HG03095 (cell line): ENCODE measurements at regions not wholly inside any gene's neighbourhood (a gene's known extent, or its start where the extent isn't known, plus 50 kb on each side); places are given as distances from the start of the nearest gene placed in this dataset.
"Not testable (repeated sequence)": the region's sequence is repeated elsewhere in the genome, so short reads cannot be mapped to it uniquely, and the experiment has no call there.

Experiments used
- ATAC-seq: cut with Tn5 transposase; IDR thresholded peaks from one replicate; pipeline ENCODE4 v1.9.1; 2021; ENCODE audit warnings: moderate library complexity; ENCODE audit not compliant: unreplicated experiment

- no peak for ATAC-seq
Measured at GRCh38 chr13:104650431-104650830, 1584.2 kb upstream of the SLC10A2 start.

DNA sequence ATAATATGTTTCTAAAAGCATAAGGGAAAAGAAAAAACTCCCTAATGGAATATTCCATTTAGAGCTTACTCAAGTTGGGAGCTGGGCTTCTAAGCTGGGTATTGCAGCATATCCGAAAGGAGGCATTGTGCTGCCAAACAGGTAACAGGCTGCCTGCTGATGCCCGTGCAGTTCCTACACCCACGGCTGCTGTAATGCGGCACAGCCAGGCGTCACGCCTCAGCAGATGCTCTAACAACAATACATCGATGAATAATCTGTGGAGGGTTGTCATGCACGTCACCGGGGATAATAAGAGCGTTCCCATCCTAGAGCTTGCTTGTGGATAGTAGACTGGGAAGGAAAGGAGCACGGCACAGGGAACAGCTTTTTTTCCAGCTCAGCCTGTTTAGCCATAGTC lies 1582.1 kb upstream of the SLC10A2 start:
- ATAC-seq: no peak

- no peak for ATAC-seq
Measured at GRCh38 chr13:104645786-104646185, 1579.6 kb upstream of the SLC10A2 start.

- no peak for ATAC-seq
Measured at GRCh38 chr13:104641309-104641708, 1575.1 kb upstream of the SLC10A2 start.

DNA sequence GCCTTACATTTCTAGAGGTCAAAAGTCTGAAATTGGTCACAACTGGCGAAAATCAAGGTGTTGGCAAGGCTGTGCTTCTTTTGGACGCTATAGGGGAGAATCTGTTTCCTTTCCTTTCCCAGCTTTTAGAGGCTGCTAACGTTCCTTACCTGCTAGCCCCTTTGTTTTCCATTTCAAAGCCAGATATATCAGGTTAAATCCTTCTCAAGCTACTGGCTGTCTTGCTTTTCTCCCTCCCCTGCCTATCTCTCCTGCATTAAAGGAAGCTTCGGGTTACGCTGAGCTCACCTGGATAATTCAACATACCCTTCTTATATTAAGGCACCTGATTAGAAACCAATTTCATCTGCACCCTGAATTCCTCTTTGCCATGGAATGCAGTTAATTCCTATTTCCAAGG lies 1569.7 kb upstream of the SLC10A2 start:
- ATAC-seq: no peak

DNA sequence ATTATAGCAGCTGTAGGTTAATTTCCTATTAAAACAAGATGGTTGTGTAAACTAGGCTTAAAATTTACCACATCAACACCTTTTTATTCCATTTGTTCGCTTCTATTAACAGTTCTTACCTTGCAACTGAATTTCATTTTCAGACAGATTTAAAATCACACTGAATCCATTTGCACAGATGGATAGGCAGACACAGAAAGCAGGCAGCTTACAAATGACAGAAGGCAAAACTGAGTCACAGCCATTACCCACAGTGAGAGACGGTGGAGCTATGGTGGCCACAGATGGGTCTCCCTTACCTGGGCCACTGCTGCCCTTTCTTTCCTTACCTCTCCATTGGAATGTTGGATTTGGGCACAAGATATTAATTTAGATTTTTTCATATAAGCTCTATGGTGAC lies 1567.8 kb upstream of the SLC10A2 start:
- no peak for ATAC-seq

DNA sequence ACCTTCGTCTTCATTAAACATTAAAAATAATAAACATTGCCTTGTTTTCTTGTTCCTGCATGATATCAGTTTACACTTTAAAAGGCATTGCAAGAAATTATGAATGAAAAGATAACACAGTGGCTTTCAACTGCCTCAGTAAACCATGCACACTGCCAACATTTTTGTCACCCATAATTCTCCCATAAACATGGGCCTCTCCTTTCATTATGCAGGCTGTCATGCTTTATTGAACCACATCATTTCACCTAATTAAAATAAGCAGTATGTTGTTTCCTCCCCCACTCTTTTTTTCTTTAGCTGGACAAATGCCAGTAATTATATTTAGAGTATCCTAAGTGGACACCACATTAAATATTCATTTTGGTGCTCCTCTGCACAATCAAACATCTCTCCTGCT lies 1566.5 kb upstream of the SLC10A2 start:
- ATAC-seq: no peak

DNA sequence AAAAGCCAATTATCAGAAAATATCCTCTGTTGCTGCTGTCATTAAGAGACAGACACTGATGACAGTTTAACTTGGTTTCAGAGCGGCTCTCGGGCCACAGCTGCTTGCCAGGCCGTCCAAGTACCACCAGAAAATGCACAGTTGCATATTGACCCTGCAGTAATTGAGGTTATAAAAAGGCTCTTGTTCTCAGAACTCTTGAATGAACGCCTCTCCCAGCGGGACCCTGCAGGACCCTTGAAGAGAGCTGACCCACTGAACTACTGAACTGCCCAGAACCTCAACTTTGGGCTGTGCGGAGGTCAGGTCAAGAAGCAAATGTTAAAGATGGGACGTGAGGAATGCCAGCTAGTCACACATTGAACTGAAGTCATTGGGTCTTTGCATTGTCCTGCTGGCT lies 1559.0 kb upstream of the SLC10A2 start:
- no peak for ATAC-seq

- no peak for ATAC-seq
Measured at GRCh38 chr13:104616990-104617389, 1550.8 kb upstream of the SLC10A2 start.

DNA sequence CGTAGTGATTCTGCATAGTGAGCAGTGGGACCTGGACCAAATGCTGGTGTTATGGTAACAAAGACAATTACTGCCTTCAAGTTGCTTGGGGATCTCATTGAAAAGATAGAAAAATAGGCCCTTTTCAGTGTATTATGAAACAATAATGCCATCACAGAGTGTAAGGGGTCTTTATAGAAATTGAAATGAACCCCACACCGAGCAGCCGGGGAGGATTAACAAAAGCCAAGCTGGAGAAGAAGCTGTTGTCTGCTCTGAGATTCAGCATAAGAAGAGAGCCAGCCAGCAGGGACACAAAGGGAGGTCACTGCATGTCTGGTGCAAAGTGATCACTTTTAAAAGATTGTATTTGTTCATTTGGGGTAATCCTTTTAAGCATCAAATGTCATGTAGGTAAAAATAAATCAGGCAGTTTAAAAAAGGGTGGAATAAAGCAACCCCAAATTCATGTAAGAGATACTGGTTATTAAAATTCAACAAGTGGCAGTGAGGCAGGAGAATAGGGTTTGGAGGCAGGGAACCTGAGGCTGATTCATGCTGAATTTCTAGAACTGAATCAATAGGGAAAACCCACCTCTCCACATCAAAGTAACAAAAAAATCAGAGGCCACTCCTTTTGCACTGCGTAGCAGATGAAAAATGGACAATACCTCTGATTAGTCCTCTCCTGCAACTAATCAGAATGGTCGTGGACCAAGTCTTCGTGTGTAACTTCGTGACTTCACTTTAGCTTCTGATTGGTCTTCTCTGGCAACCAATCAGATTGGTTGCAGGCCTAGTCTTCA lies 1548.3 kb upstream of the SLC10A2 start:
- ATAC-seq: no peak

DNA sequence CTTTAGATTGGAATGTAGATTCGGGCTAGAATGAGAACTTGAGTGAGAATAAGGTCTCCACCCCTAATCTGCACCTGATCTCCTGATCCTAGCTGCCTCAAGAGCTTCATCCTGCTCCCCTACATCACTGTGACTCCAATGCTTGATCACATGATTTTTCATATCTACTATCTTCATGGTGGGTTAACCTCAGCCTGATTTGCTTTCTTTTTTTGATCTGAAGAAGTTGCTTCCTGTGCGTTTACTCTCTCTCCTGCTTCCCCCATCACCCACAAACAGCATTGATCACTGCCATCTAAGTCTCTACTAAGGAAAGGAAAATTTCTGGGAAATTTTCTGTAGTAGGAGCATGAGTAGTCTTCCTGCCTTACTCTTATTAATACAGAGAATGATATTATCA lies 1542.1 kb upstream of the SLC10A2 start:
- no peak for ATAC-seq

- ATAC-seq: not testable (repeated sequence)
Measured at GRCh38 chr13:104605435-104605834, 1539.2 kb upstream of the SLC10A2 start.

GRCh38 chr13:104597546-104598180 lies 1531.4 kb upstream of the SLC10A2 start:
- ATAC-seq: no peak

GRCh38 chr13:104595511-104595910 lies 1529.3 kb upstream of the SLC10A2 start:
- no peak for ATAC-seq

DNA sequence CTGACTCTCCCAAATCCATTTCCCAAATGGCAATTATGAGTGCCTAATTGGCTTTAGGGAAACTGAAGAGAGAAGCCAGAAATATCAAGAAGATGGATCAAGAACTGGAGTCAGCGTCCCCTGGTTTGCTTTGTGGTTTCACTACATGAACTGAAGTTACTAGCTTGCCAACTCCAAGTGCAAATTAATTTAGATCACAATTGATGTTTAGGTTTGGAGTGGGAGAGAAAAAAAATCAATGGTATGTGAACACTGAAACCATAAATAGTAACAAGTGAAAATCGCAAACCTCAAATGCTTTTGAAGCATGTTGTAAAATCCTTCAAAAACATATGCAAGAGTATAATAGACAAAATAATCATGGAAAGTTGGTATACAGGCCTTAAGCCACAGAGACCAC lies 1528.6 kb upstream of the SLC10A2 start:
- ATAC-seq: no peak

DNA sequence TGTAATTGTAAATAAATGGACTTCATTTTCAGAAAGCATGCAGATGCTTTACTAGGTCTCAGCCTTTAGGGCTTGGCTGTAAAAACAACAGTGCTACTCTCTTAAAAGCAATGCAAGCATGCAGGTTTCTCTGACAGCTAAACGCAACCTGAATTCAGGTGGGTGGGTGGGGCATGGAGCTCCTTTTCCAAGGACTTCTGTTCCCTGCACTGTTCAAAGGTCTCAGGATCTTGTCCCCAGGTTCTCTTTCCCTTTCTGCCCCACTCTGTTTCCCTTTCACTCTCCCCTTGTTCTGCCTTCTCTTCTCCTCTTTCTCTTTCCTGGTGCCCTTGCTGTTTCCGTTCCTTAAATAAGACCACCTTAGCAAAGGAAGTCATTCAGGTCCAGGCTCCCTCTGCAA lies 1527.5 kb upstream of the SLC10A2 start:
- ATAC-seq: no peak

DNA sequence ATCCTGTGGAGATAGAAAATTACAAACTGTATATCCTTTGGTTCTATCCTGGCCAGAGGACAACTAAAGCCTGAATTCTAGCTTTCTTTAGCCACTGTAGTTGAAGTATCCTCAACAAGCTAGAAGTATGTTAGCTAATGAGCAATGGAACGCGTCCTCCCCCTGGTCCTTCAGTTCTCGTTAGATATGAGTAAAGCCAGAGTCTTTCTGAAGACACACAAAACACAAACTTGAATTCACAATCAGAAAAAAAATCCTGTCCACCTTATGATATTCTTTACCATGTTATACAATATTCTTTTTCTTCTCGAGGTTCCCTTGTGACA lies 1527.0 kb upstream of the SLC10A2 start:
- no peak for ATAC-seq

DNA sequence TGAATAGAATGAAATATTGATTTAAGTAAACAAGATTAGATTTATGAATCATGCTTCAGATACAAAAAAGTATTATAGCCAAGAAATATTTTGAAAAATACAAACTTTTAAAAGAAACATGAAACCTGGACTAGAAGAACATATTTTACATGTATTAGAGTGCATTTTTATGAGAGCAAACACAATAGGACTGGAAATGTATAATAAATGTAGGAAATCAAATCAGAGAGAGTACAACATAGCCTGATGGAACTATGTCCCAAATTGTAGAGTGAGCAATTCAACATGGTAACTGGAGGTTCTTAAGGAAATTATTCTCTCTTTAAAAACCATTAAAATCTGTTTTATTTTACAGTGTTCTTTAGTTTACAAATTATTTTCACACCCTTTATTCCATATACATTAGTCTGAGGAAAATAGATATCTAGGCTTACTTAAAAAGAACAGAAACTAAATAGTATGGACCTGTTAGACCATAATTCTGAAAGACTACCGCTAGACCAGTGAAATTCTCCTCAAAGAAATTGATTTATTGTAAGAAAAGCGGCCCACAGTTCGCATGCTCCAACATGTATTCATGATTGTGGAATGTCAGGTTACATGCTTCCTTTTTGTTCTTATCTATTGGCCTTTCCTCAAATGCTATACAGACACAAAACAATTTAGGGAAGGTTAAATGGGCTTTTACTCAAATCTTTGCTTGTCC lies 1526.5 kb upstream of the SLC10A2 start:
- no peak for ATAC-seq

DNA sequence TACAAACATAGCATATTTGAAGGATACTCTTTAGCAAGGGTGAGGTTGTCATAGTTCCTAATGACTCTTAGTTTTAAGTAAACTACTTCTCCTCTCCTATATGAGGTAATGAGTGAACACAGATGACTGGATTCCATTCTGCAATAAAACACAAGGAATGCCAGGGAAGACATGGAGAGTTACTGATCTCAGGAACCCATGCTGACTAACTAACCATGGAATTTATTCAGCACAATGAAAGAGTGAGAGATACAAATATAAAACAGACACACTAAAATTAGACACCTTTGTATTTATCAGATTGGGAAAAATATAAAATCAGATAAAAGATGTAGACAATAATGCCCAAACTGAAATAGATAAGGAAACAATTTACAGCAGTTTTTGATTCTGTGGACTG lies 1525.9 kb upstream of the SLC10A2 start:
- no peak for ATAC-seq

GRCh38 chr13:104586051-104586746 lies 1520.0 kb upstream of the SLC10A2 start:
- ATAC-seq: no peak

GRCh38 chr13:104584481-104584880 lies 1518.3 kb upstream of the SLC10A2 start:
- ATAC-seq: no peak

DNA sequence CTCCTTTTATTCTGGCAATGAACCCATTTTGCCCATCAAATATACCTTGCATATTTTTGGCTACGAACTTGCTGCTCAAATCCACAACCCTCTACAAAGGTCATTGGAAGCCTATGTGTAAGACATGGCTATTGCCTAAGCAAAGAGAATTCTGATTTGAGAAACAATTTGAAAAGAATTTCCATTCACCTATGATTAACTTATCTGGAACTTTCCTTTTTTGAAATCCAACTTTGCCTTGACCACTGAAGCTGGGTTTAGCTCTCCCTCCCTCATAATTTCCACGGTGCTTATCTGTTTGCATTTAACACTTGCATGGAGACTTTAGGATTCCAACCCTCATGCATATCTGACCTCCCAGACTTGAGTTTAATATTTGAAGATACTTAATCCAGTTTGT lies 1514.7 kb upstream of the SLC10A2 start:
- no peak for ATAC-seq
